ENCODE measurements at regions not wholly inside any gene's neighbourhood (a gene's known extent, or its start where the extent isn't known, plus 50 kb on each side); places are given as distances from the start of the nearest gene placed in this dataset.
"Not testable (repeated sequence)": the region's sequence is repeated elsewhere in the genome, so short reads cannot be mapped to it uniquely, and the experiment has no call there.

- no peak for DNase-seq (ENCODE audit: low read depth)
Measured at GRCh38 chr2:114261366-114261765, 181.1 kb upstream of the DPP10 start.

GRCh38 chr2:114265261-114265660 is 177.2 kb upstream of the DPP10 start:
- DNase-seq (ENCODE audit: low read depth), result no peak

- DNase-seq (ENCODE audit: low read depth), result no peak
Measured at GRCh38 chr2:114274957-114275356, 167.5 kb upstream of the DPP10 start.

- no peak for DNase-seq (ENCODE audit: low read depth)
Measured at GRCh38 chr2:114281188-114281587, 161.3 kb upstream of the DPP10 start.

GRCh38 chr2:114283774-114284173 is 158.7 kb upstream of the DPP10 start:
- DNase-seq (ENCODE audit: low read depth), result no peak

- no peak for DNase-seq (ENCODE audit: low read depth)
Measured at GRCh38 chr2:114286438-114286837, 156.0 kb upstream of the DPP10 start.

- no peak for DNase-seq (ENCODE audit: low read depth)
Measured at GRCh38 chr2:114293355-114293754, 149.1 kb upstream of the DPP10 start.

GRCh38 chr2:114294741-114295140 is 147.7 kb upstream of the DPP10 start:
- no peak for DNase-seq (ENCODE audit: low read depth)

- not testable (repeated sequence) for DNase-seq (ENCODE audit: low read depth)
Measured at GRCh38 chr2:114300351-114300750, 142.1 kb upstream of the DPP10 start.

GRCh38 chr2:114316532-114317300 is 125.7 kb upstream of the DPP10 start:
- no peak for DNase-seq (ENCODE audit: low read depth)

- no peak for DNase-seq (ENCODE audit: low read depth)
Measured at GRCh38 chr2:114330594-114330993, 111.8 kb upstream of the DPP10 start.

- no peak for DNase-seq (ENCODE audit: low read depth)
Measured at GRCh38 chr2:114331934-114332333, 110.5 kb upstream of the DPP10 start.

GRCh38 chr2:114345246-114345645 is 97.2 kb upstream of the DPP10 start:
- no peak for DNase-seq (ENCODE audit: low read depth)

- DNase-seq (ENCODE audit: low read depth), result no peak
Measured at GRCh38 chr2:114346658-114347057, 95.8 kb upstream of the DPP10 start.

- no peak for DNase-seq (ENCODE audit: low read depth)
Measured at GRCh38 chr2:114350186-114350725, 92.2 kb upstream of the DPP10 start.

GRCh38 chr2:114352988-114353387 is 89.5 kb upstream of the DPP10 start:
- no peak for DNase-seq (ENCODE audit: low read depth)

- no peak for DNase-seq (ENCODE audit: low read depth)
Measured at GRCh38 chr2:114354199-114354598, 88.2 kb upstream of the DPP10 start.

- DNase-seq (ENCODE audit: low read depth), result no peak
Measured at GRCh38 chr2:114368705-114369104, 73.7 kb upstream of the DPP10 start.

- not testable (repeated sequence) for DNase-seq (ENCODE audit: low read depth)
Measured at GRCh38 chr2:114371721-114372120, 70.7 kb upstream of the DPP10 start.

GRCh38 chr2:114373591-114373990 is 68.8 kb upstream of the DPP10 start:
- no peak for DNase-seq (ENCODE audit: low read depth)

- DNase-seq (ENCODE audit: low read depth), result no peak
Measured at GRCh38 chr2:114384441-114384840, 58.0 kb upstream of the DPP10 start.

- no peak for DNase-seq (ENCODE audit: low read depth)
Measured at GRCh38 chr2:114389021-114389420, 53.4 kb upstream of the DPP10 start.

All from EH (cell line).